C4-2B (cell line): ENCODE measurements at regions not wholly inside any gene's neighbourhood (a gene's known extent, or its start where the extent isn't known, plus 50 kb on each side); places are given as distances from the start of the nearest gene placed in this dataset.

Experiments used
- ZFX ChIP-seq: fragments of 450-650 bp; IDR thresholded peaks from 2 replicates; pipeline ENCODE4 v1.6.1; 2017
- TF ChIP-seq, protein P1 (sequence below): fragments of 450-650 bp; conservative IDR thresholded peaks from 2 replicates; pipeline ENCODE4 v1.5.1; 2017; ENCODE audit warnings: mild to moderate bottlenecking

DNA sequence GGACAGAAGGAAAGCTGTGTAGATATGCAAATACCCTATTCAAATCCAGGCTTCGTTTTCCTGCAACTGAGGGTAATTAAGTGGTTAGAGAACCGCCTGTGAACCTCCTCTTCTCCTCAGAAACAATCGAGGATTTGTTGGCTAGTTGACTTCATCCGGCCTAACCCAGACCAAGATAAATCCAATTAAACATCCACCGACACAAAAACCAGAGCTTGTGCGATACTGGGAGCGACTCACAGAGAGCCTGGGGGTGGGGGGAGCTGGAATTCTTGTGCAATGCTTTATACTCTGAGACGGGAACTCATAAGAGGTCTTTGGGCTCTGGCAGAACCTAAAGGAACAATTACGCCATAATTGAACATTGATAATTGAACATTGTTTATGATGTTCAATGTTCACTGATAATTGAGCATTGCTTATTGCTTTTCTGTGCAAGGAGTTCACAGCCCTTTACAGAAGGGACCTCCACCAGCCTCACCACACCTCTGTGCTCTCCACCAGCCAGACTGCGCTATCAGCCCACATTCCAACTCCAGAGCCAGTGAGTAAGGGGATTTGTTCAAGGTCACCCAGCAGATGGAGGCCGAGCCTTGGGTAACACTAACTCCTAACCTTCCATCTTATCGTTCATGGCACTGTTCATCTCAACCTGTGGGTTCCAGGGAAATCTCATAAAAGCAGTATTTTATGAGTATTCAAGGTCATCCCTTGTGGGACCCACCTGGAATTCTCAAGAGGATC lies 429.6 kb upstream of the JARID2 start:
- TF ChIP-seq, protein P1, sequence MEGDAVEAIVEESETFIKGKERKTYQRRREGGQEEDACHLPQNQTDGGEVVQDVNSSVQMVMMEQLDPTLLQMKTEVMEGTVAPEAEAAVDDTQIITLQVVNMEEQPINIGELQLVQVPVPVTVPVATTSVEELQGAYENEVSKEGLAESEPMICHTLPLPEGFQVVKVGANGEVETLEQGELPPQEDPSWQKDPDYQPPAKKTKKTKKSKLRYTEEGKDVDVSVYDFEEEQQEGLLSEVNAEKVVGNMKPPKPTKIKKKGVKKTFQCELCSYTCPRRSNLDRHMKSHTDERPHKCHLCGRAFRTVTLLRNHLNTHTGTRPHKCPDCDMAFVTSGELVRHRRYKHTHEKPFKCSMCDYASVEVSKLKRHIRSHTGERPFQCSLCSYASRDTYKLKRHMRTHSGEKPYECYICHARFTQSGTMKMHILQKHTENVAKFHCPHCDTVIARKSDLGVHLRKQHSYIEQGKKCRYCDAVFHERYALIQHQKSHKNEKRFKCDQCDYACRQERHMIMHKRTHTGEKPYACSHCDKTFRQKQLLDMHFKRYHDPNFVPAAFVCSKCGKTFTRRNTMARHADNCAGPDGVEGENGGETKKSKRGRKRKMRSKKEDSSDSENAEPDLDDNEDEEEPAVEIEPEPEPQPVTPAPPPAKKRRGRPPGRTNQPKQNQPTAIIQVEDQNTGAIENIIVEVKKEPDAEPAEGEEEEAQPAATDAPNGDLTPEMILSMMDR, result no peak
- no peak for TF ChIP-seq ZFX
